ENCODE measurements at regions not wholly inside any gene's neighbourhood (a gene's known extent, or its start where the extent isn't known, plus 50 kb on each side); places are given as distances from the start of the nearest gene placed in this dataset.

GRCh38 chr15:62979252-62979651, 63.3 kb upstream of the TPM1 start:
- Mint-ChIP-seq H3K27ac (no peak overlapping the region), H3K9me3 (no peaks in the 10 kb centered on the region), H3K4me3 (no peak overlapping the region), H3K4me1 (no peaks in the 10 kb centered on the region), H3K36me3 (ENCODE audit: low read depth) (no peaks in the 10 kb centered on the region), H3K27me3 (peaks cover 16% of the 10 kb centered on the region)
- ChIA-PET CTCF (no interaction called here), POLR2A (no interaction called here)
- DNase-seq: no peak
- intact Hi-C loops (cut with micrococcal nuclease): no loop called here
- ATAC-seq (ENCODE audit: low read depth): no peak
- TF ChIP-seq, protein P1, sequence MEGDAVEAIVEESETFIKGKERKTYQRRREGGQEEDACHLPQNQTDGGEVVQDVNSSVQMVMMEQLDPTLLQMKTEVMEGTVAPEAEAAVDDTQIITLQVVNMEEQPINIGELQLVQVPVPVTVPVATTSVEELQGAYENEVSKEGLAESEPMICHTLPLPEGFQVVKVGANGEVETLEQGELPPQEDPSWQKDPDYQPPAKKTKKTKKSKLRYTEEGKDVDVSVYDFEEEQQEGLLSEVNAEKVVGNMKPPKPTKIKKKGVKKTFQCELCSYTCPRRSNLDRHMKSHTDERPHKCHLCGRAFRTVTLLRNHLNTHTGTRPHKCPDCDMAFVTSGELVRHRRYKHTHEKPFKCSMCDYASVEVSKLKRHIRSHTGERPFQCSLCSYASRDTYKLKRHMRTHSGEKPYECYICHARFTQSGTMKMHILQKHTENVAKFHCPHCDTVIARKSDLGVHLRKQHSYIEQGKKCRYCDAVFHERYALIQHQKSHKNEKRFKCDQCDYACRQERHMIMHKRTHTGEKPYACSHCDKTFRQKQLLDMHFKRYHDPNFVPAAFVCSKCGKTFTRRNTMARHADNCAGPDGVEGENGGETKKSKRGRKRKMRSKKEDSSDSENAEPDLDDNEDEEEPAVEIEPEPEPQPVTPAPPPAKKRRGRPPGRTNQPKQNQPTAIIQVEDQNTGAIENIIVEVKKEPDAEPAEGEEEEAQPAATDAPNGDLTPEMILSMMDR (IDR thresholded peaks at IDR 0.05): no peak

DNA sequence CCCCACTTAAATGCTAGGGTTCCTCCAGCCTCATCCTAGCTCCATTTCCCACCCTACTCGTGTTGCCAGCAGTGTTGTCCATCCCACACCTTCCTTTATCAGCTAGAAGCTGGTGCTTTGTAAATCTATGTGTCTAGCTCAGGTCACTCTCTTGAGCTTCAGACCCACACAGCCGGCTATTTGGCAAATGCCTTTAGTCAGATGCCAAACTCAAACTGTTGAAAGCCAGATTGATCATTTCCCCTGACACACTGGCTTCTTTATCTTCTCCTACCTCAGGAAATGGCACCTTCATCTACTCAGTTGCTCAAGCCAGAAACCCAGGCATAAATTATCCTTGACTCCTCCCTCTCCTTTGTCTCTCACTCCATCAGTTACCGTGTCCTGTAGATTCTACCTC, 61.5 kb upstream of the TPM1 start:
- H3K4me1 Mint-ChIP-seq: no peaks in the 10 kb centered on the region
- intact Hi-C loops (cut with micrococcal nuclease): no loop called here
- no peak overlapping the region for H3K27ac Mint-ChIP-seq
- H3K4me3 Mint-ChIP-seq: no peak overlapping the region
- ChIA-PET CTCF (no interaction called here), POLR2A (no interaction called here)
- DNase-seq (no peak), ATAC-seq (ENCODE audit: low read depth) (no peak)
- no peaks in the 10 kb centered on the region for H3K9me3 Mint-ChIP-seq
- TF ChIP-seq, protein P1 (IDR thresholded peaks at IDR 0.05): no peak
- H3K36me3 Mint-ChIP-seq (ENCODE audit: low read depth): no peaks in the 10 kb centered on the region
- H3K27me3 Mint-ChIP-seq: peaks cover 21% of the 10 kb centered on the region

GRCh38 chr15:62983956-62984355, 58.6 kb upstream of the TPM1 start:
- Mint-ChIP-seq H3K36me3 (ENCODE audit: low read depth) (no peaks in the 10 kb centered on the region), H3K27me3 (peaks cover 14% of the 10 kb centered on the region), H3K4me1 (no peaks in the 10 kb centered on the region), H3K27ac (no peak overlapping the region), H3K4me3 (no peak overlapping the region), H3K9me3 (no peaks in the 10 kb centered on the region)
- TF ChIP-seq, protein P1 (IDR thresholded peaks at IDR 0.05): no peak
- intact Hi-C loops (cut with micrococcal nuclease): no loop called here
- POLR2A ChIA-PET: no interaction called here
- ATAC-seq (ENCODE audit: low read depth) (no peak), DNase-seq (no peak)
- CTCF ChIA-PET: no interaction called here

GRCh38 chr15:62985768-62986167, 56.8 kb upstream of the TPM1 start:
- H3K4me3 Mint-ChIP-seq: no peak overlapping the region
- POLR2A ChIA-PET: no interaction called here

DNA sequence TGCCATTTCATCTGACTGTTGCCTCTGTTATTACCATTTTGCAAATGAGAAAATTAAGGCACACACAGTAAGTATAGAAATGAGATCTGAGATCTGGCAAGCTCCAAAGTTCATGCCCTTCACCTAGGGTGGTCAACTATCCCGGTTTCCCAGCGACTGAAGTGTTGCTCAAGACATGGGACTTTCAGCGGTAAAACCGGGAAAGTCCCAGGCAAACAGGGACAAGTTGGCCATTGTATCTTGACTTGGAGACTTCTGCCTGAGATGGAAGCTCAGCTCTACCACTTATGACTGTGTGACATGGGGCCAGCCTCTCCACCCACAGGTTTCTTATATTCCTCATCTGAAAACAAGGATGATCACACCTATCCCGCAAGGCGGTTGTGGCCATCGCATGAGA, 55.6 kb upstream of the TPM1 start:
- intact Hi-C loops (cut with micrococcal nuclease): no loop called here
- ChIA-PET POLR2A (no interaction called here), CTCF (no interaction called here)
- Mint-ChIP-seq H3K9me3 (no peaks in the 10 kb centered on the region), H3K27me3 (peaks cover 16% of the 10 kb centered on the region), H3K36me3 (ENCODE audit: low read depth) (no peaks in the 10 kb centered on the region), H3K4me3 (no peak overlapping the region), H3K27ac (no peak overlapping the region), H3K4me1 (no peaks in the 10 kb centered on the region)
- DNase-seq (no peak), ATAC-seq (ENCODE audit: low read depth) (no peak)
- TF ChIP-seq, protein P1 (IDR thresholded peaks at IDR 0.05): no peak

More at GRCh38 chr15:62985768-62986167, 56.8 kb upstream of the TPM1 start:
- H3K27me3 Mint-ChIP-seq: peaks cover 15% of the 10 kb centered on the region
- no peak overlapping the region for H3K27ac Mint-ChIP-seq
- CTCF ChIA-PET: no interaction called here
- no peaks in the 10 kb centered on the region for H3K36me3 Mint-ChIP-seq (ENCODE audit: low read depth)
- ATAC-seq (ENCODE audit: low read depth) (no peak), DNase-seq (no peak)
- TF ChIP-seq, protein P1 (IDR thresholded peaks at IDR 0.05): no peak
- intact Hi-C loops (cut with micrococcal nuclease): no loop called here
- H3K4me1 Mint-ChIP-seq: no peaks in the 10 kb centered on the region
- H3K9me3 Mint-ChIP-seq: no peaks in the 10 kb centered on the region
